PC-3 (cell line): ENCODE measurements at regions not wholly inside any gene's neighbourhood (a gene's known extent, or its start where the extent isn't known, plus 50 kb on each side); places are given as distances from the start of the nearest gene placed in this dataset.

Experiments
- ATAC-seq: fragments of 200-7000 bp; cut with Tn5 transposase; 2 replicates; pipeline ENCODE4 v1.9.1; 2020; ENCODE audit warnings: mild to moderate bottlenecking, moderate library complexity
- BruUV-seq: library from RNA; stranded (reverse); fragments of 400-500 nt; replicated peaks from 2 replicates; lab custom pipeline; 2021; lab: Mats Ljungman, UMichigan
- CTCF ChIA-PET: fragments of 300-600 bp; sonication (Branson Sonifier 250); formaldehyde crosslinking; loops from one replicate; lab custom pipeline; 2022; ENCODE audit warnings: antibody characterized with exemption; lab: Charles Lee
- POLR2A ChIA-PET: fragments of 300-600 bp; sonication (Branson Sonifier 250); formaldehyde crosslinking; loops from one replicate; lab custom pipeline; 2022; ENCODE audit warnings: antibody characterized with exemption; ENCODE audit not compliant: unreplicated experiment; lab: Charles Lee
- DNase-seq: peaks from one replicate; pipeline ENCODE4 v3.0.0-alpha.2; 2015
- H2AFZ ChIP-seq: fragments of 300-600 bp; sonication (generic); 2 replicates; pipeline ENCODE4 v1.6.0; 2016; ENCODE audit warnings: antibody characterized with exemption, low read length
- H3F3A ChIP-seq: fragments of 300-600 bp; sonication (generic); one replicate; pipeline ENCODE4 v1.6.0; 2017; ENCODE audit warnings: antibody characterized with exemption, low read length, control low read depth, mild to moderate bottlenecking; ENCODE audit not compliant: unreplicated experiment
- H3K27ac ChIP-seq: fragments of 300-600 bp; sonication (generic); 2 replicates; pipeline ENCODE4 v1.5.1; 2016; ENCODE audit warnings: mild to moderate bottlenecking, low read length
- H3K27me3 ChIP-seq: fragments of 300-600 bp; sonication (generic); 2 replicates; pipeline ENCODE4 v1.6.1; 2016; ENCODE audit warnings: low read length, mixed read lengths
- H3K36me3 ChIP-seq: fragments of 300-600 bp; sonication (generic); 2 replicates; pipeline ENCODE4 v1.6.1; 2016; ENCODE audit warnings: low read depth, mixed run types, low read length, mixed read lengths
- H3K4me1 ChIP-seq: fragments of 300-600 bp; sonication (generic); 2 replicates; pipeline ENCODE4 v1.5.1; 2016; ENCODE audit warnings: low read length; ENCODE audit not compliant: insufficient read depth
- H3K4me2 ChIP-seq: fragments of 300-600 bp; sonication (generic); 2 replicates; pipeline ENCODE4 v1.6.0; 2016; ENCODE audit warnings: low read length
- H3K4me3 ChIP-seq: fragments of 300-600 bp; sonication (generic); 2 replicates; pipeline ENCODE4 v1.5.1; 2016; ENCODE audit warnings: mild to moderate bottlenecking, low read length, mixed read lengths
- H3K79me2 ChIP-seq: fragments of 300-600 bp; sonication (generic); 2 replicates; pipeline ENCODE4 v1.6.1; 2017; ENCODE audit warnings: low read length, mixed read lengths
- H3K9ac ChIP-seq: fragments of 300-600 bp; sonication (generic); 2 replicates; pipeline ENCODE4 v1.6.0; 2016; ENCODE audit warnings: mild to moderate bottlenecking, low read length
- H3K9me2 ChIP-seq: fragments of 300-600 bp; sonication (generic); replicated peaks from 2 replicates; pipeline ENCODE4 v1.6.1; 2016; ENCODE audit warnings: mixed run types, low read length, mixed read lengths
- H3K9me3 ChIP-seq: fragments of 300-600 bp; sonication (generic); 2 replicates; pipeline ENCODE4 v1.6.1; 2016; ENCODE audit warnings: low read length, mixed read lengths
- H4K20me1 ChIP-seq: fragments of 300-600 bp; sonication (generic); 2 replicates; pipeline ENCODE4 v1.6.1; 2016; ENCODE audit warnings: low read length, mixed read lengths
- CTCF ChIP-seq: fragments of 300-600 bp; sonication (generic); conservative IDR thresholded peaks from 2 replicates; pipeline ENCODE4 v1.5.1; 2017; ENCODE audit warnings: antibody characterized with exemption, low read depth, mild to moderate bottlenecking, low read length
- EZH2 ChIP-seq: fragments of 300-600 bp; sonication (generic); IDR thresholded peaks from one replicate; pipeline ENCODE4 v1.6.1; 2017; ENCODE audit warnings: antibody characterized with exemption, mild to moderate bottlenecking, low read length; ENCODE audit not compliant: unreplicated experiment
- EZH2phosphoT487 ChIP-seq: fragments of 300-600 bp; sonication (generic); IDR thresholded peaks from 2 replicates; pipeline ENCODE4 v1.6.1; 2018; ENCODE audit warnings: mild to moderate bottlenecking, antibody characterized with exemption, low read length, borderline replicate concordance
- intact Hi-C: fragments of 100-400 bp; cut with micrococcal nuclease; formaldehyde crosslinking; loops from 2 replicates; pipeline ENCODE4 v1.9.0; 2023

- intact Hi-C loops: no loop called here
- no peaks in the 10 kb centered on the region for H3K4me1 ChIP-seq
- no peak overlapping the region for H3K4me3 ChIP-seq
- H3K4me2 ChIP-seq: no peak overlapping the region
- H3K9me3 ChIP-seq: no peaks in the 10 kb centered on the region
- H2AFZ ChIP-seq: no peak overlapping the region
- H3K27ac ChIP-seq: no peak overlapping the region
- H3K9me2 ChIP-seq: no peaks in the 10 kb centered on the region
- BruUV-seq: no TSS peak
- DNase-seq (no peak), ATAC-seq (no peak)
- POLR2A ChIA-PET: no interaction called here
- no peaks in the 10 kb centered on the region for H3K79me2 ChIP-seq
- H3F3A ChIP-seq: no peaks in the 10 kb centered on the region
- H3K9ac ChIP-seq: no peak overlapping the region
- no peaks in the 10 kb centered on the region for H3K27me3 ChIP-seq
- H3K36me3 ChIP-seq: no peaks in the 10 kb centered on the region
- CTCF ChIA-PET: no interaction called here
- TF ChIP-seq CTCF (no peak), EZH2phosphoT487 (no peak), EZH2 (no peak)
- no peaks in the 10 kb centered on the region for H4K20me1 ChIP-seq
These were observed 102.7 kb upstream of the OR9Q1 start for GRCh38 chr11:57920971-57921370.

GRCh38 chr11:57932105-57932504, 91.6 kb upstream of the OR9Q1 start:
- H3K4me3 ChIP-seq: no peak overlapping the region
- TF ChIP-seq EZH2phosphoT487: no peak
- no peak for TF ChIP-seq EZH2
- no peak for TF ChIP-seq CTCF
- ChIA-PET CTCF (no interaction called here), POLR2A (no interaction called here)
- H3K27ac ChIP-seq: no peak overlapping the region
- no peak for ATAC-seq
- H3K9me3 ChIP-seq: no peaks in the 10 kb centered on the region
- no peaks in the 10 kb centered on the region for H3F3A ChIP-seq
- no peak overlapping the region for H3K9ac ChIP-seq
- no peak overlapping the region for H3K4me2 ChIP-seq
- BruUV-seq: no TSS peak
- no peak overlapping the region for H2AFZ ChIP-seq
- peaks cover 52% of the 10 kb centered on the region for H3K27me3 ChIP-seq
- no peaks in the 10 kb centered on the region for H3K79me2 ChIP-seq
- no peaks in the 10 kb centered on the region for H4K20me1 ChIP-seq
- H3K9me2 ChIP-seq: no peaks in the 10 kb centered on the region
- intact Hi-C loops: no loop called here
- H3K36me3 ChIP-seq: no peaks in the 10 kb centered on the region
- DNase-seq: no peak
- H3K4me1 ChIP-seq: peaks cover 15% of the 10 kb centered on the region

GRCh38 chr11:57935402-57936049, 88.2 kb upstream of the OR9Q1 start:
- ATAC-seq (peak; percentile 64), DNase-seq (no peak)
- no peak overlapping the region for H3K9ac ChIP-seq
- H3K27me3 ChIP-seq: peaks cover 47% of the 10 kb centered on the region
- ChIA-PET POLR2A (no interaction called here), CTCF (no interaction called here)
- H3K9me3 ChIP-seq: no peaks in the 10 kb centered on the region
- no peaks in the 10 kb centered on the region for H3K36me3 ChIP-seq
- TF ChIP-seq CTCF (no peak), EZH2phosphoT487 (no peak), EZH2 (no peak)
- no peaks in the 10 kb centered on the region for H3K9me2 ChIP-seq
- no peaks in the 10 kb centered on the region for H4K20me1 ChIP-seq
- H3F3A ChIP-seq: no peaks in the 10 kb centered on the region
- 0 out of 2 replicates have a peak overlapping the region, but pooled peaks have one; percentile 7 for H3K4me2 ChIP-seq
- H3K79me2 ChIP-seq: no peaks in the 10 kb centered on the region
- peak overlapping the region; percentile 47 for H3K27ac ChIP-seq
- H3K4me3 ChIP-seq: no peak overlapping the region
- no peak overlapping the region for H2AFZ ChIP-seq
- no TSS peak for BruUV-seq
- H3K4me1 ChIP-seq: peaks cover 15% of the 10 kb centered on the region
- intact Hi-C loops: no loop called here
